GM19099 (cell line): ENCODE measurements at regions not wholly inside any gene's neighbourhood (a gene's known extent, or its start where the extent isn't known, plus 50 kb on each side); places are given as distances from the start of the nearest gene placed in this dataset.

Source experiments
- POLR2A ChIP-seq: IDR thresholded peaks from 3 replicates; pipeline ENCODE4 v1.6.1; 2011; ENCODE audit warnings: low read depth; ENCODE audit not compliant: insufficient read length; ENCODE audit errors: extremely low read depth

GRCh38 chr3:189375532-189375931 is 203.8 kb downstream of the TPRG1 start:
- TF ChIP-seq POLR2A: no peak

- TF ChIP-seq POLR2A: no peak
Measured at GRCh38 chr3:189383630-189384029, 211.9 kb downstream of the TPRG1 start.

DNA sequence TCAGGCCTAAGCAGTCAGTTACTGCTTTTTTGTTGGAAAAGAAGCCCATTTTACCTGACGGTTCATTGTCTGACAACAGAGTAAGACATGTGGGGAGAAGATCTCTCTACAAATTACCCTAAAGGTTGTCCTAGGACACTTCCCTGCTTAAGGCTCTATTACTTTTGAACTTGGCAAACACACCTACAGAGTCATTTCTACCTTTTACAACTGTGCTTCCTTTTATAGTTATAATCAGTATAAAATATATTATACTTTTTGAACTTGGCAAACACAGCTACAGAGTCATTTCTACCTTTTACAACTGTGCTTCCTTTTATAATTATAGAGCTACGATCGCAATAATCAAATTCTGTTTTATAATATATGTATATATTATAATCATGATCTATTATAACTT is 215.0 kb downstream of the TPRG1 start:
- TF ChIP-seq POLR2A: no peak

DNA sequence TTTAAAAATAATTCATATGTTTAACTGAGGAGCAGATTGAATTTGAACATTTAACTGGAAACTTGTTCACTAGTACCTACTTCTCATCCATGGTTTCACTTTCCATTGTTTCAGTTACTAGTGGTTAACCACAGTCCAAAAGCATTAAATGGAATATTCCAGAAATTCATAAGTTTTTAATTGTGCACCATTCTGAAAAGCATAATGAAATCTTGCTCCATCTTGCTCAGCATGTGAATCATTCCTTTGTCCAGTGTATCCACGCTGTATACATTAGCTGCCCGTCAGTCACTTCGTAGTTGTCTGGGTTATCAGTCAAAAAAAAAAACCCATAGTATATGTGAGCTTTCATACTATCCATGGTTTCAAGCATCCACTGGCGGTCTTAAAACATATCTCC is 217.6 kb downstream of the TPRG1 start:
- TF ChIP-seq POLR2A: no peak

- no peak for TF ChIP-seq POLR2A
Measured at GRCh38 chr3:189393598-189393997, 221.8 kb downstream of the TPRG1 start.

- TF ChIP-seq POLR2A: peak; percentile 6
Measured at GRCh38 chr3:189394599-189395121, 222.9 kb downstream of the TPRG1 start.

DNA sequence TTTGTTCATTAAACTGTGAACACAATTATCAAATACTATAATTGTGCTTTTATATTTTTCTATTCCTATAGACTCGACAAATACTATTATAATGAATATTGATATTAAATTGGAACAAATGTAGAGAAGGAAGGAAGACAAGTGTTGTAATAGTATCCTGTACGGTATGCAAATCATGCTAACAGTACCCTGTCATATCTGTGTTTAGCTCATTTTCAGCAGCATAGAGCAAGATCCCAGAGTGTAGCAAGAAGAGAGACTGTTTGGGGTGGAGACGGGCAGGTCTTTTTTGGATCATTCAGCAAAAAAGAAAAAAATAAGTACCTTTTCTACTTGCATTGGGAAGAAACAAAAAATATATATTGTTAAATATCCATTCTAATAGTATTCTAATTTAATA is 224.1 kb downstream of the TPRG1 start:
- no peak for TF ChIP-seq POLR2A

DNA sequence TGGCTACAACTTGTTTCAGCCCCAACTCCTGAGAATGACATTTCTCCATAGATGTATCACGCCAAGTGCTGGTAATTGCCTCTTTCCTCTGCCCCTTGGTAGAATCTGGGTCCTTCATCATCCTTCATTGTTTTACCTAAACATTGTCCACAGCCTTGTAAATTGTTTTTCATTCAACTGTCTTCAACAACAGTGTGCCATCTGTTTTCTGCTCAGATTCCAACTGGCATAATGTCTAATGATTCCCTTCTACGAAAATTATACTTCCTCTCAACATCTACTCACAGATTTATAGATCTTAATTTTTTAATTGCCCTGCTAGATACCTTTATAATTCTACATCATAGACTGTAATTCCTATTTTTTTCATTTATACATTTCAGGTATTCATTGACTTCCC is 226.9 kb downstream of the TPRG1 start:
- no peak for TF ChIP-seq POLR2A

- no peak for TF ChIP-seq POLR2A
Measured at GRCh38 chr3:189401196-189401595, 229.4 kb downstream of the TPRG1 start.

DNA sequence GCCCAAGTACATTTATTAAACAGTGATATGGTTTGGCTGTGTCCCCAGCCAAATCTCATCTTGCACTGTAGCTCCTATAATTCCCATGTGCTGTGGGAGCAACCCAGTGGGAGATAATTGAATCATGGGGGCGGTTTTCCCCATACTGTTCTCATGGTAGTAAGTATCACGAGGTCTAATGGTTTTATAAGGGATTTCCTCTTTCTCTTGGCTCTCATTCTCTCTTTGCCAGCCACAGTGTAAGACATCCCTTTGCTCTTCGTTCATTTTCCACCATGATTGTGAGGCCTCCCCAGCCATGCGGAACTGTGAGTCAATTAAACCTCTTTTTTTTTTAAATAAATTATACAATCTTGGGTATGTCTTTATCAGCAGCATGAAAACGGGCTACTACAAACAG is 228.0 kb upstream of the TP63 start:
- no peak for TF ChIP-seq POLR2A

DNA sequence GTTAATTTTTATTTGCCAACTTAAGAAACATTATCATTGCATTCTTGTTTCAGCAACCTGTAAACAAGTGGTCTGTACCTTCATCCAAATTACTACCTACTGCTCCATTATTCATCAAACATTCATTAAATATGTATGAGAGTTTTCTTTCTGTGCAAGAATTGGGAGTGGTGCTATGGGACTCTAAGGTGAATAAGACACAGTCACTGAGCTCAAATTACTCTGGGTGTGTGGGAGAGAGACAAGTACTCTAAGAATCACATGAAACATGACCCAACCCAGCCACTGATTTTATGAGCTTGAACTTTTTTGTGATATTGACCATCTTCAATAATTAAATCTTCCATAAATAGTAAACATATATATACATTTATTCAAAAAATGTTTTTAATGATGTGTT is 227.2 kb upstream of the TP63 start:
- no peak for TF ChIP-seq POLR2A

GRCh38 chr3:189404797-189405484 is 226.2 kb upstream of the TP63 start:
- TF ChIP-seq POLR2A: no peak

- TF ChIP-seq POLR2A: no peak
Measured at GRCh38 chr3:189406148-189406547, 225.0 kb upstream of the TP63 start.

DNA sequence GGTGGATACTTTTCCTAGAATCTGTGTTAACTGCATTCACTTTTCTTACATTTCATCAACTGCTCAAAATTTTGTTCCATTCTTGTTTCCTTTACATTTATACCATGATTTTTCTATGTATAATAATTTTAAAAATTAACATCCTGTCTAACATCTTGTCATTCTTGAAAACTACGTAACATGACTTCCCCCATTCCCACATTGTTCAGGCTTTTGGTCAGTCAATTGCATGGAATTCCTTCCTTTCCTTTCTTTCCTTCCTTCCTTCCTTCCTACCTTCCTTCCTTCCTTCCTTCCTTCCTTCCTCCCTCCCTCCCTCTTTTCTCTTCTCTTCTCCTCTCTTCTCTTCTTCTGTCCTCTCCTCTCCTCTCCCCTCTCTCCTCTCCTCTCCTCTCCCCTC is 220.7 kb upstream of the TP63 start:
- TF ChIP-seq POLR2A: no peak

DNA sequence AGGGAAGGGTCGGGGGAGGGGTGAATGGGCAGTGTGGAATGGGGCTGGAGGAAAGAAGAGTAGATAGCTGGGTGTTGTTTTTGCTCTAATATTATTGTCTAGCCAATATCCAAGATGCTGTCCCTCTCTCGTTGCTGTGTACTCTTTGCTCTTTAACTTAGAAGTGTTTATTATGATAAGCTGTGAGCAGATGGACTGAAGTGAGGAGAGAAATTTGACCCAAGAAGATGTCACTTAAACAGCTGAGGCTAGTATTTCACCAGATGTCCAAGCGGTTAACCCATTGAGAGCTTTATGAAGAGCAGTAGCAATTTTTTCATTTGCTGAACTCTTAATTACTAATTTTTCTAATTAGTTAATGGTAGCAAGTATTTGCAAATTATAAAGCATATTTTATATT is 212.2 kb upstream of the TP63 start:
- TF ChIP-seq POLR2A: no peak

GRCh38 chr3:189419683-189420082 is 211.5 kb upstream of the TP63 start:
- TF ChIP-seq POLR2A: no peak

DNA sequence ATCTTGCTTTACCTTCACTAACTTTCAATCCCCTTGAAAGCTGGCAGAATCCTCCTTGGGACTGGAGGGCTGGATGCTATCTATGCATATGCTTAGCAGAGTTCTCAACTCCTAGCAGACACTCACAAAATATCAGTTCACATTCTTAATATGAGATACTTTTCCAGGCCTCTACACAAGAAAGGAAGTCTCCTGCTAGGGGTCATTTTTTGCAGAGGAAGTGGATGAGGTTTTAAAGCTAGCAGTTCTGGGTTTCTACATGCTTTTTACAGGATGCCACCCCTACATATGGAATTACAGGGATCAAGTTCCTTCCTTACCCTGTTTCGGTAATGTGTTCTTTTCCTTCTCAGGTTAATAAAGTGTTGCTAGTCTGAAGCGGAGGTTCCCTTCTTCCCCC is 206.3 kb upstream of the TP63 start:
- no peak for TF ChIP-seq POLR2A
